ENCODE measurements at regions not wholly inside any gene's neighbourhood (a gene's known extent, or its start where the extent isn't known, plus 50 kb on each side); places are given as distances from the start of the nearest gene placed in this dataset.
A peak's percentile ranks its signal among the peaks of the same experiment; 100 is the strongest.

DNA sequence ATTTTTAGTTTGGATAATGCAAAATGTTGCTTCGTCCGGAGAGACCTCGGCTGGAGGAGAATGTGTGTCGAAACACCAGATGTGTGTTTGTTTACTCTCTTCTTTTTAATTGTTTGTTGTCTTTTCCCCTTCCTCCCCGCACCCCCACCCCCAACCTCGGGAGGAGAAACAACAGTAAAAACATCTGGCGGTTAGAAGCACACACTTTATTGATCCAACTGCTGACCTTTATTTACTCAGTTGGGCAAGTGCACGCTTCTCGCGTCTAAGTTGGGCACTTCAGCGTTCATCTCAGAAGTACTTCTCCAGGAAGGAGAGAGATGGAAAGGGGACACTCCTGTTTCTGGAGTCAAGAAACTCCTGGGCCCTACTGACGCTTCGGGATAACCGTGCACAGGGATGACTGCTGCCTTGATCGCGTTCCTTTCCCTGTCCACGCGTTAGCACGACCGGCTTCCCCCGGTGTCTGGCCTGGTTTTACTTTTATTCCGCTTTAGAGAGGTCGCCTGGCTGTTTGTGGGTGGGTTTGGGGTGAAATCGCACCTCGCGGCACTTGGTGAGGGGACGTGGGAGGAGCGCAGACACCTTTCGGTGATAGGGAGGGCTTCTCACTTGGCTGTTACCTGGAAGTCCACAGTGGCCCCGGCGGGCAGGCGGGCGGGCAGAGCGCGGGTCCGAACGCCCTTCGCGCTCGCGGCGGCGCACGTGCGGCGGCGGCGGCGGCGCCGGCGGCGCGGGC is 168.3 kb upstream of the PPP1R3A start:
- DNase-seq (ENCODE audit: low spot score in 2 of 2), result peak; percentile 25 to 86
- 2 to 5% methylated on average over 47 to 50 of the region's 54 CpGs for WGBS, 2 donors
- peak overlapping the region; percentile 50 for H3K4me3 ChIP-seq (ENCODE audit: low read depth, poor library complexity, severe bottlenecking)
- intact Hi-C loops (cut with DNase I; ENCODE audit: low total_unique reads), result loop anchor here (10.0 kb wide), 1 partner anchor 318 kb away; no protein-coding TSS in a partner anchor
- TF ChIP-seq, protein P1, sequence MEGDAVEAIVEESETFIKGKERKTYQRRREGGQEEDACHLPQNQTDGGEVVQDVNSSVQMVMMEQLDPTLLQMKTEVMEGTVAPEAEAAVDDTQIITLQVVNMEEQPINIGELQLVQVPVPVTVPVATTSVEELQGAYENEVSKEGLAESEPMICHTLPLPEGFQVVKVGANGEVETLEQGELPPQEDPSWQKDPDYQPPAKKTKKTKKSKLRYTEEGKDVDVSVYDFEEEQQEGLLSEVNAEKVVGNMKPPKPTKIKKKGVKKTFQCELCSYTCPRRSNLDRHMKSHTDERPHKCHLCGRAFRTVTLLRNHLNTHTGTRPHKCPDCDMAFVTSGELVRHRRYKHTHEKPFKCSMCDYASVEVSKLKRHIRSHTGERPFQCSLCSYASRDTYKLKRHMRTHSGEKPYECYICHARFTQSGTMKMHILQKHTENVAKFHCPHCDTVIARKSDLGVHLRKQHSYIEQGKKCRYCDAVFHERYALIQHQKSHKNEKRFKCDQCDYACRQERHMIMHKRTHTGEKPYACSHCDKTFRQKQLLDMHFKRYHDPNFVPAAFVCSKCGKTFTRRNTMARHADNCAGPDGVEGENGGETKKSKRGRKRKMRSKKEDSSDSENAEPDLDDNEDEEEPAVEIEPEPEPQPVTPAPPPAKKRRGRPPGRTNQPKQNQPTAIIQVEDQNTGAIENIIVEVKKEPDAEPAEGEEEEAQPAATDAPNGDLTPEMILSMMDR (IDR thresholded peaks at IDR 0.05), result no peak
- TF ChIP-seq POLR2A (IDR thresholded peaks at IDR 0.05), result no peak

DNA sequence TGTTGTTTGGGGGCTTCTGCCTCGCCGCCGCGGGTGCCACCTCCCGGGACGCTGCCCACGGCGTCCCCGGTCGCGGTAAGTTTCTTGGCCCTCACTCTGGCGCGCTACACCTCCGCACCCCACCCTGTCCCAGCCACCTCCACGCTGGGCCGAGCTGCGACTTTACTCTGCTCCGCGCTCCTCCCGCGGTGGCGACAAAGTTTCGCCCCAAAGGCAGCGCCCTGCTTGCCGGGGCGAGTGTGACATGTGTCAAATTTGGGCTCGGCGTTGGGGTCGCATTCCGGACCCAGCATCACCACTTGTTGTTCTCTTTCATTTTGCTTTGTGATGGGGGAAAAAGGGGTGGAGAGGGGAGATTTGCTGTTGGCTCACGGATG is 167.7 kb upstream of the PPP1R3A start:
- peak overlapping the region; percentile 50 for H3K4me3 ChIP-seq (ENCODE audit: low read depth, poor library complexity, severe bottlenecking)
- intact Hi-C loops (cut with DNase I; ENCODE audit: low total_unique reads), result loop anchor here (10.0 kb wide), 1 partner anchor 318 kb away; no protein-coding TSS in a partner anchor
- DNase-seq (ENCODE audit: low spot score in 2 of 2), result peak in 1 of 2 donors; percentile 88
- 0% methylated on average over 20 to 26 of the region's 31 CpGs for WGBS, 2 donors
- TF ChIP-seq, protein P1 (IDR thresholded peaks at IDR 0.05), result no peak
- no peak for TF ChIP-seq POLR2A (IDR thresholded peaks at IDR 0.05)

DNA sequence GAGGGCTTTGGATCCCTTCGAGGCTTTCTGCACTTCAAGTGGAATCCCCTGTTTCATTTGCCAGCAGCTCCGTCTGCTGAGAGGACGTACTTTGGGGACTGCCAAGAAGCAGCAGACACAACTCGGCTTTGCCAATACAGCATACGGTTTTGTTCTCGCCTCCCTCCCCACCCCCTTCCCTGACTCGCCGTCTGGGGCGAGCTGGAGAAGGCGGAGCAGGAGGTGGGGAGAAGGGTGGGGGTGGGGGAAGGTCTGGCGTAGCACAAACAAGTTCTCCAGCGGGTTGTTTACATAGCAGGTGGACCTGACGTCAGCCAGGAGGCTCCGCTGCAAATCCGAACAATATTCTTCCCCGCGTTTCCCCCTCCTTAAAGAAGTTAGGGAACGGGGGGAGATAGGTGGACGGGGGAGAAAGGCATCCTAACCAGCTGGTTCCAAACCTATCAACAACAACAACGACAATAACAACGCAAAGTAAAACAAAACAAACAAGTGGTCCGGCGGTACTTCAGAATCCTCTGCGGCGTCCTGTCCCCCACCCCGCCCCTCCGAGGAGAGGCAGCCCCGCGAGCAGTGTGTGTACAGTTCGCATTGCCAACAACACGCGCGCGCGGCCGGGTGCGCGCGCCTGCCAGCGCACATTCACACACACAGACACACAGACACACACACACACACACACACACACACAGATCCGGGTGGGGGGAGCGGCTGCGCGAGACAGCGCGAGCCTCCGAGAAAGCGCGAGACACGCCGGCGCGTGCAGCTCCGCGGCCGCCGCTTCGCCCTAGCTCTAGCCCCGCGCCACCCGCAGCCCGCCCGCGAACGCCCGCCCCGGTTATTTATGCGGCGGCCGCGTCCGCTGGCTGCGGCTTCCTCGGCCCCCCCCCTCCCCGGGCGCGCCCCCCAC is 167.0 kb upstream of the PPP1R3A start:
- DNase-seq (ENCODE audit: low spot score in 2 of 2), result peak; percentile 86 to 95
- intact Hi-C loops (cut with DNase I; ENCODE audit: low total_unique reads), result loop anchor here (10.0 kb wide), 1 partner anchor 319 kb away; no protein-coding TSS in a partner anchor
- no peak for TF ChIP-seq POLR2A (IDR thresholded peaks at IDR 0.05)
- TF ChIP-seq, protein P1 (IDR thresholded peaks at IDR 0.05), result no peak
- H3K4me3 ChIP-seq (ENCODE audit: low read depth, poor library complexity, severe bottlenecking), result peak overlapping the region; percentile 50
- 1% methylated on average over 29 to 61 of the region's 77 CpGs for WGBS, 2 donors

DNA sequence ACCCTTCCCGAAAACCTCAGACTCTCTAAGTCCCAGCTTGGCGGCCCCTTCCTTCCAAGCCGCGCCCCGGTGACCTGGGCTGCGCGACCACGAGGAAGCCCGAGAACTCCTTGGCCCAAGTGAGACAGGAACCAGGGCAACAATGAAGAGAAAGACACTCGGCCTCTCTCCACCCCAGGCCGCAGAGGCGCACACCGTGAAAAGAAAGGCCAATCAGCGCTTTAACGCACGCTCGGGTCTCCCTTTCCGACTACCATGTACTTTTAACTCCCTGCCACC is 166.4 kb upstream of the PPP1R3A start:
- no peak for TF ChIP-seq POLR2A (IDR thresholded peaks at IDR 0.05)
- TF ChIP-seq, protein P1 (IDR thresholded peaks at IDR 0.05), result no peak
- 0 to 1% methylated on average over 17 to 18 of the region's 18 CpGs for WGBS, 2 donors
- DNase-seq (ENCODE audit: low spot score in 2 of 2), result no peak
- intact Hi-C loops (cut with DNase I; ENCODE audit: low total_unique reads), result loop anchor here (10.0 kb wide), 1 partner anchor 320 kb away; no protein-coding TSS in a partner anchor
- peak overlapping the region; percentile 50 for H3K4me3 ChIP-seq (ENCODE audit: low read depth, poor library complexity, severe bottlenecking)

DNA sequence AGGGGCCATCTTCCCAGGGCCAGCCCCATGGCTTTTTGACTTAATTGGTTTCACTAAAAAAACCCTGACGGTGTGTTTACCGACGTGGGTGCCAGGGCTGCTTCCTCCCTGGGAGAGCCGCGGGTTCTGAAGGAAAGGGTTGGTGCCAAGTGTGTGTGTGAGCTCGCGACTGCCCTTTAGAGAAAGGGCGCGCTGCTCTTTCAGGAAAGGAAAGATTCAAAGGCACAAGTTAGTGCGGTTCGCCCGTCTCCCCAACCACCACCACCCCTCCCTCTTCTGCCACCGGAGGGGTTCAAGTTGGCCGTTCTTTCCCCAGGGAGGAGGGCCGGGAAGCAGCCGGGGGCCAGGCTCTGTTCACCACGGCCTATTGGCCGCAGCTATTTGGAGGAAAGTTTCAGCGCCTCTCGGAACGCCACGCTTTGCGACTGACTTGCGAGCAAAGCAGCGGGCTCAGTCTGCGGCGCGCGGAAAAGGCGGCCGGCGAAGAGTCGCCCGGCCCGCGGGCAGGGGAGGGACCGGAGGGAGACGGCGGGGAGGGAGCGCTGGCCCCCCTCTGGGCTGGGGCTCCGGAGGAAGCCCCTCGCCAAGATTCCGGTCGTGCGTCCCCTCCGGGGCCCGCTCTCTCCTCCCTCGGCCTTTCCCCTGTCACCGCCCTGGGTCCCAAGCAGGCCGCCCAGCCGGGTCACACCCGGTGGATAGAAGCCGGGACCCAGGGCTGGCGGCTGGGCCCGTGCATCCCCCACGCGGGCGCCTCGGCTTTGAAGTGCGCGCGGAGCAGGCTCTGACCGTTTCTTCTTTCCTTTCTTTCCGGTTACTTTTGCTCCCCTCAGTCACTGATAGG is 165.9 kb upstream of the PPP1R3A start:
- intact Hi-C loops (cut with DNase I; ENCODE audit: low total_unique reads), result loop anchor here (10.0 kb wide), 1 partner anchor 320 kb away; no protein-coding TSS in a partner anchor
- peak overlapping the region; percentile 50 for H3K4me3 ChIP-seq (ENCODE audit: low read depth, poor library complexity, severe bottlenecking)
- 2% methylated on average over 34 to 57 of the region's 64 CpGs for WGBS, 2 donors
- TF ChIP-seq POLR2A (IDR thresholded peaks at IDR 0.05), result no peak
- TF ChIP-seq, protein P1 (IDR thresholded peaks at IDR 0.05), result no peak
- peak; percentile 49 to 88 for DNase-seq (ENCODE audit: low spot score in 2 of 2)
